ENCODE measurements at regions not wholly inside any gene's neighbourhood (a gene's known extent, or its start where the extent isn't known, plus 50 kb on each side); places are given as distances from the start of the nearest gene placed in this dataset.

DNA sequence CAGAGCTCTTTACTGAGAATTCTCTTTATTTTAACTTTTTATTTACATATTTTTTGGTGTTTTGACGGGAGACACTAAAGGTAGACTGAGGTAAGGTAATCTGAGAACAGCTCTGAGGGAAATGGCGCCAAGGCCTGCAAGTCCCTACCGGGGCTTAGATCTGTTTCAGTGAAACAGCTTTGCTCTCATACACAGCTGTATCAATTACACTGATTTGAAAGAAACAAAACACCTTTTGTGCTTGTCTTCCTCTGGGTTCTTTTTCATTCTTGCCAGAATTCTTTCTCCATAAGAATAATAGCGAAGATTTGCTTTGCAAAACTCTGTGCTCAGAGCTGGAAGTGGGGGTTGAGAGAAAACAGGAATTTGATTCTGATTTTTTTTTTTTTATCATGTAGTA is 79.5 kb upstream of the PEX5L start:
- Histone ChIP-seq H3K36me3 (no peaks in the 10 kb centered on the region), H3K4me1 (no peaks in the 10 kb centered on the region), H3K27me3 (no peaks in the 10 kb centered on the region), H3K9me3 (no peaks in the 10 kb centered on the region), H3K27ac (no peak overlapping the region), H3K4me3 (no peak overlapping the region)
- intact Hi-C loops (cut with DNase I; ENCODE audit: low total_unique reads) (no loop called here), in situ Hi-C loops (cut with MboI; ENCODE audit: low sequenced_read_pairs in 4 of 4) (no loop called here)
- TF ChIP-seq, protein P1, sequence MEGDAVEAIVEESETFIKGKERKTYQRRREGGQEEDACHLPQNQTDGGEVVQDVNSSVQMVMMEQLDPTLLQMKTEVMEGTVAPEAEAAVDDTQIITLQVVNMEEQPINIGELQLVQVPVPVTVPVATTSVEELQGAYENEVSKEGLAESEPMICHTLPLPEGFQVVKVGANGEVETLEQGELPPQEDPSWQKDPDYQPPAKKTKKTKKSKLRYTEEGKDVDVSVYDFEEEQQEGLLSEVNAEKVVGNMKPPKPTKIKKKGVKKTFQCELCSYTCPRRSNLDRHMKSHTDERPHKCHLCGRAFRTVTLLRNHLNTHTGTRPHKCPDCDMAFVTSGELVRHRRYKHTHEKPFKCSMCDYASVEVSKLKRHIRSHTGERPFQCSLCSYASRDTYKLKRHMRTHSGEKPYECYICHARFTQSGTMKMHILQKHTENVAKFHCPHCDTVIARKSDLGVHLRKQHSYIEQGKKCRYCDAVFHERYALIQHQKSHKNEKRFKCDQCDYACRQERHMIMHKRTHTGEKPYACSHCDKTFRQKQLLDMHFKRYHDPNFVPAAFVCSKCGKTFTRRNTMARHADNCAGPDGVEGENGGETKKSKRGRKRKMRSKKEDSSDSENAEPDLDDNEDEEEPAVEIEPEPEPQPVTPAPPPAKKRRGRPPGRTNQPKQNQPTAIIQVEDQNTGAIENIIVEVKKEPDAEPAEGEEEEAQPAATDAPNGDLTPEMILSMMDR (IDR thresholded peaks at IDR 0.05 in 4 of 5, conservative IDR thresholded peaks at IDR 0.05 in 1 of 5) = no peak
- no peak for TF ChIP-seq POLR2A (IDR thresholded peaks at IDR 0.05)
- ATAC-seq (no peak), DNase-seq (no peak)

DNA sequence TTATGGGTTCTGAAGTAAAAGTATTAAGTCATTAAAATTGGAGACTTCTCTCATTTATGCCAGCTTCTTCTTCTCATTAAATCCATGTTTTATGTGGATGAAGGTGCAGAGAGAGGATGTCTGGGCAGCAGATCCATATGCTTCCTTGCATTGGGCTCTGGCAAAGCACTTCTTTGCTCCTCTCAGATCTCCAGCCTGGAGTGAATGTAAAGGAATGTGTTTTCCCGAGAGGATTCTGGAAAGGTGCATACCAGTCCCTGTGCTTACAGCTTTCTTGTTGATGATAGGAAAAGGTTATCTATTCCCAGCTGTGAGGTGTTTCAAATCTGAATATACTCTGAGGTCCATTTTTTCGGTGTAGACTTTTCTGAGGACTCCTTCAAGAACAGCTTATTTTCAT is 79.9 kb upstream of the PEX5L start:
- Histone ChIP-seq H3K27ac (no peak overlapping the region), H3K9me3 (no peaks in the 10 kb centered on the region), H3K27me3 (no peaks in the 10 kb centered on the region), H3K4me3 (no peak overlapping the region), H3K4me1 (no peaks in the 10 kb centered on the region), H3K36me3 (no peaks in the 10 kb centered on the region)
- ATAC-seq (no peak), DNase-seq (no peak)
- no peak for TF ChIP-seq POLR2A (IDR thresholded peaks at IDR 0.05)
- TF ChIP-seq, protein P1 (IDR thresholded peaks at IDR 0.05 in 4 of 5, conservative IDR thresholded peaks at IDR 0.05 in 1 of 5) = no peak
- in situ Hi-C loops (cut with MboI; ENCODE audit: low sequenced_read_pairs in 4 of 4) = no loop called here
- intact Hi-C loops (cut with DNase I; ENCODE audit: low total_unique reads) = no loop called here

DNA sequence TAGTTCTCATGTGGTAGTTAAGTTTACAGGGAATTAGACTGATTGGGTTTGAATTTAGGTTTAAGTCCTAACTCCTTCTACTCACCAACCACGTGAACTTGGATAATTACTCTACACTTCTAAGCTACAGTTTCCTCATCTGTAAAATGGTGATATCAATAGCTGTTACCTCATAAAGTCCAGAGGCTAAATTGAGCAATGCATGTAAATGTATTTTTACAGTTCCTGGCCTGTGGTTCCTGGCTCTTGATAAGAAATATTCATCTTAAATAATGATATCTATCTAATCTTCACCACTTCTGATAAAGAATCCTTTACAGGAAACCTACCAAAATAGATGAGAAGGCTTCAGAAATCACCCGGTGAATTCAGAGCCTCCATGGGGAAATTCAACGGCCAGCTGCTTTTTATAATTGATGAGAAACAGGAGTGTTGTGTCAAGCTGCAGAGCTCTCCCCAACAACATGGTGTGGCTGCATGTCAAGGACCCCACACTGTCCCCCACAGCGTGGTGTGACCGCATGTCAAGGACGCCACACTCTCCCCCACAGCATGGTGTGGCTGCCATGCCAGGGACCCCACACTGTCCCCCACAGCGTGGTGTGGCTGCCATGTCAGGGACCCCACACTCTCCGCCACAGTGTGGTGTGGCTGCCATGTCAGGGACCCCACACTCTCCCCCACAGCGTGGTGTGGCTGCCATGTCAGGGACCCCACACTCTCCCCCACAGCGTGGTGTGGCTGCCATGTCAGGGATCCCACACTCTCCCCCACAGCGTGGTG is 80.8 kb upstream of the PEX5L start:
- TF ChIP-seq POLR2A (IDR thresholded peaks at IDR 0.05) = no peak
- TF ChIP-seq, protein P1 (IDR thresholded peaks at IDR 0.05 in 4 of 5, conservative IDR thresholded peaks at IDR 0.05 in 1 of 5) = no peak
- Histone ChIP-seq H3K9me3 (no peaks in the 10 kb centered on the region), H3K27me3 (no peaks in the 10 kb centered on the region), H3K4me3 (no peak overlapping the region), H3K4me1 (no peaks in the 10 kb centered on the region), H3K27ac (no peak overlapping the region), H3K36me3 (no peaks in the 10 kb centered on the region)
- ATAC-seq = no peak
- in situ Hi-C loops (cut with MboI; ENCODE audit: low sequenced_read_pairs in 4 of 4) (no loop called here), intact Hi-C loops (cut with DNase I; ENCODE audit: low total_unique reads) (no loop called here)
- DNase-seq = no peak

DNA sequence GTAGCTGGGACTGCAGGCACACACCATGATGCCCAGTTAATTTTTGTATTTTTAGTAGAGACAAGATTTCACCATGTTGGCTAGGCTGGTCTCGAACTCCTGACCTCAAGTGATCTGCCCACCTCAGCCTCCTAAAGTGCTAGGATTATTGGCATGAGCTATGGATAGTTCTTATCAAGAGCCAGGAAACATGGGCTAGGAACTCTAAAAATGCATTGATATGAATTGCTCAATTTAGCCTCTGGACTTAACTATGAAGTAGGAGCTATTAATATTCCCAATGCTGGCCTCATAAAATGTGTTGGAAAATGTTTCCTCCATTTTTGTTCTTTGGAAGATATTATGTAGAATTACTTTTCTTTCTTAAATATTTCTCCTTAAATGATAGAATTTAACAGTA is 82.8 kb upstream of the PEX5L start:
- DNase-seq (no peak), ATAC-seq (no peak)
- H3K27ac ChIP-seq = no peak overlapping the region
- no peak for TF ChIP-seq POLR2A (IDR thresholded peaks at IDR 0.05)
- TF ChIP-seq, protein P1 (IDR thresholded peaks at IDR 0.05 in 4 of 5, conservative IDR thresholded peaks at IDR 0.05 in 1 of 5) = no peak
- intact Hi-C loops (cut with DNase I; ENCODE audit: low total_unique reads) = no loop called here
- no peaks in the 10 kb centered on the region for H3K36me3 ChIP-seq
- no peaks in the 10 kb centered on the region for H3K4me1 ChIP-seq
- no peaks in the 10 kb centered on the region for H3K27me3 ChIP-seq
- H3K9me3 ChIP-seq = no peaks in the 10 kb centered on the region
- no peak overlapping the region for H3K4me3 ChIP-seq
- in situ Hi-C loops (cut with MboI; ENCODE audit: low sequenced_read_pairs in 4 of 4) = no loop called here

DNA sequence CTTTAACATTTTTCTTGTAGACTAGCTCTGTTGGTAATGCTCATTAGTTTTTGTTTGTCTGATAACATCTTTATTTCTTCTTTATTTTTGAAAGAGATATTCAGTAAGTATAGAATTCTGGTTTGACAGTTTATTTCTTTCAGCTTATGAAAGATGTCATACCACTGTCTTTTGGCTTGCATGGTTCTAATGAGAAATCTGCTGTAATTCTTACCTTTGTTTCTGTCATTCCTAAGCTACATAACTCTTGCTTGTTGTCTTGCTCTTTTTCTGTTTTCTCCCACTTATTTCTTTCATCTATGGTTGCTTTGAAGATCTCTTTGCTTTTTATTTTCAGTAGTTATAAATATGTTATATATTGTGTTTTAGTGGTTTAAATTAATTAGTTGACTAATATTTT is 87.2 kb upstream of the PEX5L start:
- H3K9me3 ChIP-seq = no peaks in the 10 kb centered on the region
- intact Hi-C loops (cut with DNase I; ENCODE audit: low total_unique reads) (no loop called here), in situ Hi-C loops (cut with MboI; ENCODE audit: low sequenced_read_pairs in 4 of 4) (no loop called here)

More for the DNA sequence above, 87.2 kb upstream of the PEX5L start:
- ATAC-seq (no peak), DNase-seq (no peak)
- Histone ChIP-seq H3K4me3 (no peak overlapping the region), H3K27ac (no peak overlapping the region), H3K27me3 (no peaks in the 10 kb centered on the region), H3K4me1 (no peaks in the 10 kb centered on the region), H3K36me3 (no peaks in the 10 kb centered on the region)
- TF ChIP-seq, protein P1 (IDR thresholded peaks at IDR 0.05 in 4 of 5, conservative IDR thresholded peaks at IDR 0.05 in 1 of 5) = no peak
- TF ChIP-seq POLR2A (IDR thresholded peaks at IDR 0.05) = no peak
